OCI-LY1 (cell line): ENCODE measurements at regions not wholly inside any gene's neighbourhood (a gene's known extent, or its start where the extent isn't known, plus 50 kb on each side); places are given as distances from the start of the nearest gene placed in this dataset.

Experiments
- H2AFZ ChIP-seq: fragments of 200-600 bp; sonication (generic), shearing (Covaris generic); 2 replicates; pipeline ENCODE4 v1.6.0; 2014; ENCODE audit warnings: antibody characterized with exemption, mild to moderate bottlenecking, low read length
- H3F3A ChIP-seq: fragments of 200-600 bp; sonication (generic), shearing (Covaris generic); 2 replicates; pipeline ENCODE4 v1.6.0; 2014; ENCODE audit warnings: mild to moderate bottlenecking, antibody characterized with exemption, low read length, moderate library complexity; ENCODE audit not compliant: insufficient read depth
- H3K27ac ChIP-seq: fragments of 200-600 bp; sonication (generic); 2 replicates; pipeline ENCODE4 v1.5.1; 2014; ENCODE audit warnings: low read length, mixed run types, mild to moderate bottlenecking, low read depth; ENCODE audit not compliant: poor library complexity, severe bottlenecking
- H3K27me3 ChIP-seq: fragments of 200-600 bp; sonication (generic); 2 replicates; pipeline ENCODE4 v1.6.0; 2014; ENCODE audit warnings: antibody characterized with exemption, mild to moderate bottlenecking, low read length, moderate library complexity; ENCODE audit not compliant: insufficient read depth
- H3K36me3 ChIP-seq: fragments of 200-600 bp; sonication (generic); 2 replicates; pipeline ENCODE4 v1.6.1; 2014; ENCODE audit warnings: mild to moderate bottlenecking, antibody characterized with exemption, low read length, moderate library complexity, mixed read lengths; ENCODE audit not compliant: insufficient read depth
- H3K4me1 ChIP-seq: fragments of 200-600 bp; sonication (generic); 2 replicates; pipeline ENCODE4 v1.5.1; 2014; ENCODE audit warnings: mild to moderate bottlenecking, low read length, moderate library complexity; ENCODE audit not compliant: insufficient read depth, severe bottlenecking
- H3K4me2 ChIP-seq: fragments of 200-600 bp; sonication (generic), shearing (Covaris generic); 2 replicates; pipeline ENCODE4 v1.6.1; 2014; ENCODE audit warnings: low read length
- H3K4me3 ChIP-seq: fragments of 200-600 bp; sonication (generic); 2 replicates; pipeline ENCODE4 v1.5.1; 2014; ENCODE audit warnings: low read length, low read depth, mild to moderate bottlenecking, mixed read lengths; ENCODE audit not compliant: poor library complexity, severe bottlenecking
- H3K79me2 ChIP-seq: fragments of 200-600 bp; shearing (Covaris generic); 2 replicates; pipeline ENCODE4 v1.6.1; 2016; ENCODE audit warnings: mixed run types, low read length, mixed read lengths; ENCODE audit not compliant: insufficient read depth
- H3K9ac ChIP-seq: fragments of 200-600 bp; sonication (generic), shearing (Covaris generic); 2 replicates; pipeline ENCODE4 v1.6.1; 2014; ENCODE audit warnings: mild to moderate bottlenecking, low read length, mixed read lengths
- H3K9me2 ChIP-seq: fragments of 200-600 bp; sonication (generic), shearing (Covaris generic); 2 replicates; pipeline ENCODE4 v1.6.1; 2014; ENCODE audit warnings: low read depth, mild to moderate bottlenecking, low read length, mixed read lengths
- H3K9me3 ChIP-seq: fragments of 200-600 bp; shearing (Covaris generic); 2 replicates; pipeline ENCODE4 v1.6.1; 2014; ENCODE audit warnings: low read length, mixed read lengths
- H4K20me1 ChIP-seq: fragments of 200-600 bp; sonication (generic), shearing (Covaris generic); 2 replicates; pipeline ENCODE4 v1.6.0; 2016; ENCODE audit warnings: mild to moderate bottlenecking, low read length; ENCODE audit not compliant: insufficient read depth
- CTCF ChIP-seq: fragments of 200-600 bp; sonication (generic), shearing (Covaris generic); IDR thresholded peaks from 2 replicates; pipeline ENCODE4 v1.5.1; 2017; ENCODE audit warnings: mild to moderate bottlenecking, antibody characterized with exemption, low read length, moderate library complexity, mixed read lengths
- EZH2 ChIP-seq: fragments of 200-600 bp; sonication (generic), shearing (Covaris generic); IDR thresholded peaks from 2 replicates; pipeline ENCODE4 v1.8.0; 2017; ENCODE audit warnings: borderline replicate concordance, mixed run types, mild to moderate bottlenecking, antibody characterized with exemption, low read length, moderate library complexity, mixed read lengths

- Histone ChIP-seq H3K4me2 (no peak overlapping the region), H3K27me3 (no peaks in the 10 kb centered on the region), H3K27ac (no peak overlapping the region)
Observed at GRCh38 chr16:62665269-62665668, 629.0 kb upstream of the CDH8 start.

GRCh38 chr16:62664566-62664965 lies 628.3 kb upstream of the CDH8 start:
- H2AFZ ChIP-seq: no peak overlapping the region
- no peaks in the 10 kb centered on the region for H3K36me3 ChIP-seq
- no peak overlapping the region for H3K4me3 ChIP-seq
- no peak for TF ChIP-seq EZH2
- TF ChIP-seq CTCF: no peak
- no peaks in the 10 kb centered on the region for H3K27me3 ChIP-seq
- H3K9ac ChIP-seq: no peak overlapping the region
- H3K4me1 ChIP-seq: no peaks in the 10 kb centered on the region
- H3K4me2 ChIP-seq: no peak overlapping the region
- no peaks in the 10 kb centered on the region for H4K20me1 ChIP-seq
- H3F3A ChIP-seq: no peaks in the 10 kb centered on the region
- H3K27ac ChIP-seq: no peak overlapping the region
- no peaks in the 10 kb centered on the region for H3K9me3 ChIP-seq
- H3K9me2 ChIP-seq: no peaks in the 10 kb centered on the region
- H3K79me2 ChIP-seq: no peaks in the 10 kb centered on the region

More at GRCh38 chr16:62665269-62665668, 629.0 kb upstream of the CDH8 start:
- Histone ChIP-seq H3K4me3 (no peak overlapping the region), H3K9ac (no peak overlapping the region), H3K9me3 (no peaks in the 10 kb centered on the region), H3K4me1 (no peaks in the 10 kb centered on the region), H3K36me3 (no peaks in the 10 kb centered on the region), H2AFZ (no peak overlapping the region), H3F3A (no peaks in the 10 kb centered on the region), H4K20me1 (no peaks in the 10 kb centered on the region), H3K9me2 (no peaks in the 10 kb centered on the region), H3K79me2 (no peaks in the 10 kb centered on the region)
- TF ChIP-seq CTCF (no peak), EZH2 (no peak)

- no peaks in the 10 kb centered on the region for H3K27me3 ChIP-seq
- no peaks in the 10 kb centered on the region for H3K9me2 ChIP-seq
- TF ChIP-seq CTCF: no peak
- no peak for TF ChIP-seq EZH2
- no peak overlapping the region for H3K27ac ChIP-seq
- no peak overlapping the region for H3K4me2 ChIP-seq
- no peaks in the 10 kb centered on the region for H3K4me1 ChIP-seq
- no peaks in the 10 kb centered on the region for H3K9me3 ChIP-seq
- H3K4me3 ChIP-seq: no peak overlapping the region
- H3K36me3 ChIP-seq: no peaks in the 10 kb centered on the region
- H3K79me2 ChIP-seq: no peaks in the 10 kb centered on the region
- no peak overlapping the region for H2AFZ ChIP-seq
- no peak overlapping the region for H3K9ac ChIP-seq
- H4K20me1 ChIP-seq: no peaks in the 10 kb centered on the region
- H3F3A ChIP-seq: no peaks in the 10 kb centered on the region
Observed at GRCh38 chr16:62661435-62661834, 625.2 kb upstream of the CDH8 start.
